IMR-90 (cell line): ENCODE measurements at regions not wholly inside any gene's neighbourhood (a gene's known extent, or its start where the extent isn't known, plus 50 kb on each side); places are given as distances from the start of the nearest gene placed in this dataset.

Experiments
- CTCF ChIP-seq: conservative IDR thresholded peaks from 2 replicates; pipeline ENCODE4 v1.5.1; 2012; ENCODE audit warnings: mild to moderate bottlenecking, low read depth, low read length, improper control_type of control experiment
- POLR2A ChIP-seq: IDR thresholded peaks from 2 replicates; pipeline ENCODE4 v1.6.1; 2012; ENCODE audit warnings: mild to moderate bottlenecking, low read depth, low read length
- RAD21 ChIP-seq: IDR thresholded peaks from 2 replicates; pipeline ENCODE4 v1.6.1; 2012; ENCODE audit warnings: low read length, improper control_type of control experiment

GRCh38 chr21:17081193-17081592, 431.6 kb upstream of the CXADR start:
- TF ChIP-seq POLR2A (no peak), CTCF (no peak), RAD21 (no peak)
